Right cardiac atrium (tissue), 5 donors: ENCODE measurements at regions not wholly inside any gene's neighbourhood (a gene's known extent, or its start where the extent isn't known, plus 50 kb on each side); places are given as distances from the start of the nearest gene placed in this dataset.

Experiments
- ATAC-seq, 2 donors: fragments of 200-7000 bp; cut with Tn5 transposase; one replicate each; pipeline versions ENCODE4 v1.8.0 to v1.9.1; 2020; ENCODE audit warnings: moderate library complexity in 2 of 2, mild to moderate bottlenecking in 1 of 2
- DNase-seq, 3 donors: peaks; one replicate each; pipeline ENCODE4 v3.0.0-alpha.2; 2020
- H3K27ac ChIP-seq: one replicate; pipeline ENCODE4 v1.5.1; 2013; ENCODE audit warnings: mild to moderate bottlenecking, low read length, control low read depth, moderate library complexity
- H3K27me3 ChIP-seq: one replicate; pipeline ENCODE4 v1.6.1; 2013; ENCODE audit not compliant: control insufficient read depth, insufficient read depth
- H3K4me1 ChIP-seq: one replicate; pipeline ENCODE4 v1.6.1; 2013; ENCODE audit warnings: low read length; ENCODE audit not compliant: control insufficient read depth, insufficient read depth
- H3K4me3 ChIP-seq: one replicate; pipeline ENCODE4 v1.5.1; 2013; ENCODE audit warnings: low read length, control low read depth
- H3K9me3 ChIP-seq: one replicate; pipeline ENCODE4 v1.6.1; 2013; ENCODE audit warnings: low read length; ENCODE audit not compliant: control insufficient read depth
- WGBS: extraction: QIAGEN DNeasy Blood & Tissue Kit; methylation state at CpG from one replicate; pipeline ENCODE4 v1.1.7; 2013; 5-methylcytosine and 5-hydroxymethylcytosine counted together
- intact Hi-C, 4 donors: fragments of 100-400 bp; cut with DNase I; formaldehyde crosslinking; loops; one replicate each; pipeline versions ENCODE4 v1.11.0 to v1.14.0; 2022 to 2023
- donor health status: healthy with polysubstance abuse.
- donor health status: DM: no; HTN: yes; CAD: no.
- donor health status: DM: no; HTN: no; CAD: no.
- donor health status: DM: no; HTN: yes; CAD: no; lungs with severe emphysema.
- donor health status: DM: yes; HTN: yes; CAD: no.

DNA sequence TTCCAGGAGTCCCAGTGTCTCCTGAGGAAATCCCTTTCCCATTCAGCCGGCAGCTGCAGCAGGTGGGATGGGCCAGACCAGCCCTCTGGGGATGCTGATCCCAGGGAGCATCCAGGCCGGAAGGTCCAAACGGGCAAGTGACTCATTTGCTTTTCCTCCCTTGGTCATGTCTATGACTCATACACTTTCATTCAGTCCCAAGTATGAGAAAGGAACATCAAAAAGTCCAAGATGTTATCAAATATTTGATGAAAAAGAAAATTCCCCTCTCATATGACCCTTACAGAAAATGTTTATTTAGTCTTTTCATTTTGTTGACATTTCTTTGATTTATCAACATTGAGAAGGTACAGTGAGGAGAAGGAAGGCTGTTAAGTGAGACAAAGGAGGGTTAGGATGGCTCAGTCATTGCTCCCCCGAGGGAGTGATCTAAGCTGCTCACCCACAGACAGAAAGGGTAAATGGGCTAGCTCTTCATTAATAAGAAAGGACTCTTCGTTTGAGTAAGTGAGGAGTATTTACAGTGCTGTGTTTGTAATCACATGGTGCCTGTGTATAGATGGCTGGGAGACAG lies 117.6 kb upstream of the ANKRD55 start:
- H3K4me3 ChIP-seq, result no peak overlapping the region
- ATAC-seq (peak; percentile 87 to 97), DNase-seq (peak; percentile 74 to 83 (median 80))
- intact Hi-C loops, result loop anchor here in 1 of 4 donors (10.0 kb wide), 1 partner anchor 464 kb away; the partner anchor contains the start of gene MAP3K1
- no peaks in the 10 kb centered on the region for H3K9me3 ChIP-seq
- peaks cover 6% of the 10 kb centered on the region for H3K4me1 ChIP-seq
- no peak overlapping the region for H3K27ac ChIP-seq
- WGBS, result 38% methylated on average over 5 of the region's 5 CpGs
- no peaks in the 10 kb centered on the region for H3K27me3 ChIP-seq

- ATAC-seq (peak in 1 of 2 donors; percentile 34), DNase-seq (no peak)
- H3K4me1 ChIP-seq, result peaks cover 6% of the 10 kb centered on the region
- no peak overlapping the region for H3K4me3 ChIP-seq
- H3K9me3 ChIP-seq, result no peaks in the 10 kb centered on the region
- WGBS, result 49% methylated on average over 3 of the region's 3 CpGs
- H3K27me3 ChIP-seq, result no peaks in the 10 kb centered on the region
- intact Hi-C loops, result loop anchor here in 1 of 4 donors (10.0 kb wide), 1 partner anchor 465 kb away; the partner anchor contains the start of gene MAP3K1
- peak overlapping the region; percentile 49 for H3K27ac ChIP-seq
Observed at GRCh38 chr5:56350011-56350596, 117.0 kb upstream of the ANKRD55 start.

DNA sequence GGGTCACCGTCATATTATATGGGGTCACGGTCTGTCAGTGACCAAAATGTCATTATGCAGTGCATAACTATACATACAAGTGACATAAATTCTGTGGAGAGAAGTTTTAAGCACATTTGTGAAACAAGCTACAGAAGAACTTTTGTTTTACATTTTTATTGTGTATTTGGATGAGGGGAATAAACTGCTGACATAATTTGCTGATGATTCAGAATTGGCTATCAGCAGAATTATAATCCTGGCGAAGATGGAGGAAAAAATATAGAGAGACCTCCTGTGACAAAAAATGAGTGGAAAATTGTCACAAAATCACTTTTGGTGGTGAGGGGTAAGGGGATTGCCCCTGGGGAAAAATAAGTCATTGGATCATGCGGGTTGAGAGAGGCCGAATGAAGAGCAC lies 116.3 kb upstream of the ANKRD55 start:
- peaks cover 6% of the 10 kb centered on the region for H3K4me1 ChIP-seq
- intact Hi-C loops, result no loop called here
- 94% methylated on average over 5 of the region's 5 CpGs for WGBS
- H3K27me3 ChIP-seq, result no peaks in the 10 kb centered on the region
- ATAC-seq (no peak), DNase-seq (no peak)
- H3K27ac ChIP-seq, result peak overlapping the region; percentile 49
- H3K4me3 ChIP-seq, result no peak overlapping the region
- no peaks in the 10 kb centered on the region for H3K9me3 ChIP-seq

DNA sequence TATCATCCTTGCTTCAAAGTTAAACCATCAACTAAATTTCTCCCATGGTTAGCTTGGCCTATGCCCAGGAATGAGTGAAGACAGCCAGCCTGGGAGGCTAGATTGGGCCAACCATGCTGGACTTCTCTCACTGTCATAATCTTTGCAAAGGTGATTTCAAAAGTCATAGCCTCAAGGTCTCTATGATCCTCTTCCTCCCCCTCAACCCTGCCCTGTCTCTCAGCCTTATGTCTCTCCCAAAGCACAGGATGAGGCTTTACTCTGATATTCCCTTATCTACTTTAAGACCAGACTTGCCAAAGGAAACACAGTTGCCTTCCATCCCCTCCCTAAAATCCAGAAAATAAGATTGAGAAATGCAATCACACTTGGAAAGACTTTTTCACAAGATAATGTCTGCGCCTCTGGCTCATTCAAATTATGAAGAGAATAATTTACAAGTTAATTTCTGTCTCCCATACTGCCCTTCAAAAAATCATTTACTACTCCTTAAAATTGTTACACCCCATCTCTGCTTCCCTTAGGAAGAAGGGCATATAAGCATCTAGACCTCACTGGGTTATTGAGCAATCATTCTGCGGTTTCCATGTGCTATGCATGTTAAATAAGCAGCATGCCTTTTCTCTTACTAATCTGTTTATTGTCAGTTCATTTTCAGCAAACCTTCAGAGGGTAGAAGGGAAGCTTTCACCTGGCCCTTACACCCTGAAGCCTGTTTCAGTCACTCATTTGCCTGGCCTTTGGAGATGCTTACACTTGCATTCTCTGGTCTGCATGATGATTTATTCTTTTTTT lies 113.8 kb upstream of the ANKRD55 start:
- peak in 1 of 2 donors; percentile 61 for ATAC-seq
- WGBS, result 56% methylated on average over 2 of the region's 2 CpGs
- Histone ChIP-seq H3K27me3 (no peaks in the 10 kb centered on the region), H3K4me3 (no peak overlapping the region), H3K4me1 (peaks cover 2% of the 10 kb centered on the region), H3K9me3 (no peaks in the 10 kb centered on the region), H3K27ac (no peak overlapping the region)
- intact Hi-C loops, result no loop called here
- DNase-seq, result no peak

DNA sequence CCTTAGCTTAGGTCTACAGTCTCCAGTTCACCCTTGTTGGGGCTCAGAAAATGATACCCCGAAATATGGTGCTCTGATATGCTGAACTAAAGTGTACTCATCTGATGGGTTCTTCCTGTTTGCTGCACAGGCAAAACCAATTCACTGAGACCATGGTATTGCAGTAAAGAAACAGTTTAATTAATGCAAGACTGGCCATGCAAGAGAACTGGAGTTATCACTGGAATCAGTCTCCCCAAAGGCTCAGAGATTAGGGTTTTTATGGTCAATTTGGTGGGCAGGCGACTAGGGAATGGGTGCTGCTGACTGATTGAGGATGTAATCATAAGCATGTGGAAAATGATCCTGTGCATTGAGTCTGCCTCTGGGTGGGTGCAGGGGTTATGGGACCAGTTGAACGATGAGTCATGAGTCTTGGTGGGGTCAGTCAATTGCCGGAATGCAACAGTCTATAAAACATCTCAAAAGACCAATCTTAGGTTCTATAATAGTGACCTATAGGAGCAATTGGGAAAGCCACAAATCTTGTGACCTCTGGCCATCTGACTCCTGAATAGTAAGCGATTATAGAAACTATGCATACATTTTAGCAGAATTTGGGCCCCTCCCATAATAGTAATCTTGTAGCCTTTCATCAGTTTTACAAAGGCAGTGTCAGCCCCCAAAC lies 113.0 kb upstream of the ANKRD55 start:
- Histone ChIP-seq H3K4me3 (no peak overlapping the region), H3K27me3 (no peaks in the 10 kb centered on the region), H3K4me1 (peaks cover 2% of the 10 kb centered on the region), H3K27ac (no peak overlapping the region), H3K9me3 (no peaks in the 10 kb centered on the region)
- no peak for DNase-seq
- WGBS, result 87% methylated on average over 5 of the region's 5 CpGs
- no peak for ATAC-seq
- intact Hi-C loops, result no loop called here

GRCh38 chr5:56345352-56345751 lies 112.2 kb upstream of the ANKRD55 start:
- ATAC-seq (no peak), DNase-seq (no peak)
- H3K27ac ChIP-seq, result no peak overlapping the region
- H3K9me3 ChIP-seq, result no peaks in the 10 kb centered on the region
- H3K4me1 ChIP-seq, result peaks cover 2% of the 10 kb centered on the region
- no peak overlapping the region for H3K4me3 ChIP-seq
- no peaks in the 10 kb centered on the region for H3K27me3 ChIP-seq
- intact Hi-C loops, result no loop called here

- Histone ChIP-seq H3K27me3 (no peaks in the 10 kb centered on the region), H3K9me3 (no peaks in the 10 kb centered on the region), H3K4me3 (no peak overlapping the region), H3K27ac (no peak overlapping the region), H3K4me1 (no peaks in the 10 kb centered on the region)
- WGBS, result 92% methylated on average over 1 of the region's 1 CpG
- ATAC-seq, result no peak
- DNase-seq, result no peak
- intact Hi-C loops, result no loop called here
Observed at GRCh38 chr5:56344594-56344993, 111.5 kb upstream of the ANKRD55 start.

DNA sequence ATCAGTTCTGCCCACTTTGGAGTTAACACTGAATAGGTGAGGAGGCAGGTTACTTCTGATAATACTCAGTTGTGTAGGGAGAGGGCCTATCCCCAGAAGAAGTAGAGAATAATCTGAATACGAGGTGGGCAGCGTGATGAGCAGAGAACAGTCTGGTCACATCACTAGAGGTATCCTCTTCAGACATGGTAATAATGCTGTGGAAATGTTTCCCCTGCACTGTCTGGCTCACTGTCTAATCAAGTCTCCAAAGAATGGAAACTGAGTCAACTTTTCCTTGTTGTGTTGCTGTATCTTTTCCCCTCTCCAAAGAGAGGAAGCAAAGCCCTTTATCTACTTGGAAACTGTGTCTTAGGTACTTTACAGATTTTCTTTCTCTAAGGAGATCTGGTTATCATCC lies 110.9 kb upstream of the ANKRD55 start:
- DNase-seq (no peak), ATAC-seq (no peak)
- Histone ChIP-seq H3K27me3 (no peaks in the 10 kb centered on the region), H3K4me1 (no peaks in the 10 kb centered on the region), H3K9me3 (no peaks in the 10 kb centered on the region), H3K4me3 (no peak overlapping the region), H3K27ac (no peak overlapping the region)
- intact Hi-C loops, result no loop called here
- WGBS, result 95% methylated on average over 2 of the region's 2 CpGs

- intact Hi-C loops, result no loop called here
- Histone ChIP-seq H3K4me1 (no peaks in the 10 kb centered on the region), H3K27ac (no peak overlapping the region), H3K27me3 (no peaks in the 10 kb centered on the region), H3K4me3 (no peak overlapping the region), H3K9me3 (no peaks in the 10 kb centered on the region)
- whole genome bisulfite sequencing, result 93% methylated on average over 3 of the region's 3 CpGs
- DNase-seq (no peak), ATAC-seq (no peak)
Observed at GRCh38 chr5:56342616-56343015, 109.5 kb upstream of the ANKRD55 start.

GRCh38 chr5:56340196-56340980 lies 107.3 kb upstream of the ANKRD55 start:
- H3K9me3 ChIP-seq, result no peaks in the 10 kb centered on the region
- H3K4me3 ChIP-seq, result no peak overlapping the region
- DNase-seq (no peak), ATAC-seq (no peak)
- 87% methylated on average over 3 of the region's 3 CpGs for WGBS
- no peaks in the 10 kb centered on the region for H3K4me1 ChIP-seq
- intact Hi-C loops, result no loop called here
- H3K27ac ChIP-seq, result no peak overlapping the region
- H3K27me3 ChIP-seq, result no peaks in the 10 kb centered on the region
